ENCODE measurements at regions not wholly inside any gene's neighbourhood (a gene's known extent, or its start where the extent isn't known, plus 50 kb on each side); places are given as distances from the start of the nearest gene placed in this dataset.

DNA sequence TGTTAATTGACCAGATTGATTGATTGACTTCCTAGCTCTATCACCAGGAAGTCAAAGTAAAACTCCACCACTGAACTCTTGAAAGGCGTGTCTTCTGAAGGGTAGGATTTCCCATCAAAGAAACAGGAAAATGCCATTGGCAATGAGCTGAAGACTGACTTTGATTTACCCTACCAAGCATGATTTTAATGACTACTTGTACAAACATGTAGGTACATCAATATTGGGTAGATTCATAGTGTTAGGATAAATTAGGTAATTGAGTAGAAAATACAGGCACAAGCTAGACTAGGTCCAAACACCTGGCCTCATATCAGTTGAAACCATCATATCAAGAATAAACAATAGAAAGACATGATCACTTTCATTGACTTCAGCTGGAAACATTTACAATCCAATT is 53.2 kb upstream of the ATXN3L start:
- Histone ChIP-seq H3K4me1 (ENCODE audit: control insufficient read depth in 2 of 2, insufficient read depth in 2 of 2, low read length in 2 of 2) (peaks cover 0 to 3% of the 10 kb centered on the region in 2 donors), H3K36me3 (ENCODE audit: control insufficient read depth in 2 of 2, insufficient read depth in 2 of 2, low read length in 1 of 2) (no peaks in the 10 kb centered on the region), H3K27me3 (ENCODE audit: control insufficient read depth in 2 of 2, insufficient read depth in 1 of 2, low read length in 1 of 2) (no peaks in the 10 kb centered on the region), H3K4me3 (ENCODE audit: low read length in 2 of 2) (no peak overlapping the region), H3K27ac (ENCODE audit: low read depth in 1 of 2, low read length in 1 of 2) (no peak overlapping the region), H3K9me3 (ENCODE audit: control insufficient read depth in 2 of 2, insufficient read depth in 1 of 2, low read length in 1 of 2) (no peaks in the 10 kb centered on the region)
- DNase-seq (ENCODE audit: low read depth in 6 of 9, low spot score in 9 of 9) = no peak
- WGBS = 88% methylated on average over 1 of the region's 1 CpG

DNA sequence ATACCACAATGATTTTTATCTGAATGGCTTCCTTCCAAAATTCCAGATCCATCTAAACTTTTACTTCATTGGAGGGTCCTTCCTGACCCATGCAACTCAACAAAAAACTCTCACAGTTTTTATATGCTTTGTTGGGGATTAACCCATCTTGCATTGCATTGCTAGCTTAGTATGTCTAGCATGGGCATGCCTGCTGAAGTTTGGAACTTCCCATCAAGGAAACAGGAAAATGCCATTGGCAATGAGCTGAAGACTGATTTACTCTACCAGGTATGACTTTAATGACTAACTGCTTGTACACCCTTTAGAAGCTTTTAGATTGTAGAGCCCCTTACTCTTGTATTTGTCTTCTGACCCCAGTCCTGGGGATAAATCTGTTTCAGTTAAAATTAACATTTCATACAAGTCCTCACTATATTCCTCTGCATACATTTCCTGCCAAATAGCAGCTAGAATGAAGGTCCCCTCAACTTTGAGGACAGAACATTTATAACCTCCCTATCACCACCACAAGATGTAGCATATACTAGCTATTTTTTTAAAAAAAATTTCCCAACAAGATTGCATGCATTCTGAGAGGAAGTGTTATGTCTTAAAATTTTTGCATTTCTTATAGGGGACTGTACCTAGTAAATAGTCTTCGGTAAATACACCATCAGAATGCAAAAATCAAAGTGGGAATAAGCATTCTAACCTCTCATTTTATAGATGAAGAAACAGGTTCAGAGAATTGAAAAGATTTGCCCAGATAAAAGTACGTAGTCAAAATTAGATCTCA is 52.5 kb upstream of the ATXN3L start:
- Histone ChIP-seq H3K4me1 (ENCODE audit: control insufficient read depth in 2 of 2, insufficient read depth in 2 of 2, low read length in 2 of 2) (no peaks in the 10 kb centered on the region), H3K36me3 (ENCODE audit: control insufficient read depth in 2 of 2, insufficient read depth in 2 of 2, low read length in 1 of 2) (no peaks in the 10 kb centered on the region), H3K4me3 (ENCODE audit: low read length in 2 of 2) (no peak overlapping the region), H3K9me3 (ENCODE audit: control insufficient read depth in 2 of 2, insufficient read depth in 1 of 2, low read length in 1 of 2) (no peaks in the 10 kb centered on the region), H3K27ac (ENCODE audit: low read depth in 1 of 2, low read length in 1 of 2) (no peak overlapping the region), H3K27me3 (ENCODE audit: control insufficient read depth in 2 of 2, insufficient read depth in 1 of 2, low read length in 1 of 2) (no peaks in the 10 kb centered on the region)
- no peak for DNase-seq (ENCODE audit: low read depth in 6 of 9, low spot score in 9 of 9)
- WGBS = 95% methylated on average over 2 of the region's 2 CpGs

DNA sequence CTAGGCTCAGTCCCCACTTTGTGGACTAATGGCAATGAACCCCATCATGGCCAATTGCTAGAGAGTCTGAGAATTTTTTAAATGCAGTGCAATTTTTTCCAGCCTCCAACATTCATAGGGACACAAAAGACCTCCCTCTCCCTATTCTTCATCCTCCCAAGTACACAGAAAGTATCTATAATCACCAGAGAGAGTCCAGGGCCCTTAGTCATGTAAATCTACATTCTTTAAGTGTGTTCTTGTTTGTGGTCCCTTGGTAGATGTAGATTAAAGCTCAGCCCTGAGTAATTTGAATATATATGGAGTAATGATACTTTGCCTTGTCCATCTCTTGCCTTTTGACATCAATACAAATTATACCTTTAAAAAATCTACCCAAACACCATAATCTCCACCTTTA is 51.3 kb upstream of the ATXN3L start:
- Histone ChIP-seq H3K36me3 (ENCODE audit: control insufficient read depth in 2 of 2, insufficient read depth in 2 of 2, low read length in 1 of 2) (no peaks in the 10 kb centered on the region), H3K4me1 (ENCODE audit: control insufficient read depth in 2 of 2, insufficient read depth in 2 of 2, low read length in 2 of 2) (no peaks in the 10 kb centered on the region), H3K27me3 (ENCODE audit: control insufficient read depth in 2 of 2, insufficient read depth in 1 of 2, low read length in 1 of 2) (no peaks in the 10 kb centered on the region), H3K27ac (ENCODE audit: low read depth in 1 of 2, low read length in 1 of 2) (no peak overlapping the region), H3K9me3 (ENCODE audit: control insufficient read depth in 2 of 2, insufficient read depth in 1 of 2, low read length in 1 of 2) (no peaks in the 10 kb centered on the region), H3K4me3 (ENCODE audit: low read length in 2 of 2) (no peak overlapping the region)
- DNase-seq (ENCODE audit: low read depth in 6 of 9, low spot score in 9 of 9) = no peak

DNA sequence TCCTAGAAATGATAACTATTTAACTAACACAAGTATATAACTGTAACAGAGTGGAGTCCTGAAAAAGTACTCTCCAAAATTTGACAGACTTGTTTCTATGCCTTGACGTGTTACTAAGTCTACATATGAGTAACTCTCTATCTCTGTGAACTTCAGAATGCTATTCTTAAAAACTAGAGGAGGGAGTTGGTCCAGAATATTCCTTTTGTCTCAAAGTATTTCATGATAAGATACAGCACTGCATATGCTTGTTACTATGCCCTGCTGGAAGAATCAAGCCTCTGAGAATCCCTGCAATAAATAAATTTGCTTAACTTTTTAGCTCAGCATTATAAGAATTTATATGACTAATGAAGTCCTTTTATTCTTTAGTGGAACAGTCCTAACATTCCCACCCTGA is 50.9 kb upstream of the ATXN3L start:
- Histone ChIP-seq H3K27me3 (ENCODE audit: control insufficient read depth in 2 of 2, insufficient read depth in 1 of 2, low read length in 1 of 2) (no peaks in the 10 kb centered on the region), H3K4me1 (ENCODE audit: control insufficient read depth in 2 of 2, insufficient read depth in 2 of 2, low read length in 2 of 2) (no peaks in the 10 kb centered on the region), H3K9me3 (ENCODE audit: control insufficient read depth in 2 of 2, insufficient read depth in 1 of 2, low read length in 1 of 2) (no peaks in the 10 kb centered on the region), H3K4me3 (ENCODE audit: low read length in 2 of 2) (no peak overlapping the region), H3K27ac (ENCODE audit: low read depth in 1 of 2, low read length in 1 of 2) (no peak overlapping the region), H3K36me3 (ENCODE audit: control insufficient read depth in 2 of 2, insufficient read depth in 2 of 2, low read length in 1 of 2) (no peaks in the 10 kb centered on the region)
- WGBS = 100% methylated on average over 1 of the region's 1 CpG
- no peak for DNase-seq (ENCODE audit: low read depth in 6 of 9, low spot score in 9 of 9)
